Suppressor macrophage treated with lipopolysaccharide for 4 hours (primary cell): ENCODE measurements at regions not wholly inside any gene's neighbourhood (a gene's known extent, or its start where the extent isn't known, plus 50 kb on each side); places are given as distances from the start of the nearest gene placed in this dataset.

Experiments used
- DNase-seq: peaks from one replicate; pipeline ENCODE4 v3.0.0-alpha.2; 2020

DNA sequence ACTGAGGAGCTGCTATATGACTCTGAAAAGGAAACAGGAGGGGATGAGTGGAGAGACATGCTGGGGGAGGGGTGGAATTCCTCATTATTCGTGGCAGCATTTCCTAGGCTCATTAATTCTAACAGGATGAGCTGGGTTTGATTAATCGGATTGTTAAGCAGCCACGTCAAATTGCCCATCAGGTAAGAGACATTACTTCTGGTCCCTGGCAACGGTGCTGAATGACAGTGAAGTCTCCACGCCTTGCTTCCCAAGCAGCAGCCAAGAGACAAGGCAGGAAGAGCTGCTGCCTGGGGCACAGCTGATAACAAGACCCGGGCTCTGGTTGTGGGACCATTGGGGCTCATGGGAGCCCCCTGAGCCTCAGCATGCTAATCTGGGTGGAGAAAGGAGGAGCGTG, 86.6 kb downstream of the MARCHF4 start:
- DNase-seq: no peak

DNA sequence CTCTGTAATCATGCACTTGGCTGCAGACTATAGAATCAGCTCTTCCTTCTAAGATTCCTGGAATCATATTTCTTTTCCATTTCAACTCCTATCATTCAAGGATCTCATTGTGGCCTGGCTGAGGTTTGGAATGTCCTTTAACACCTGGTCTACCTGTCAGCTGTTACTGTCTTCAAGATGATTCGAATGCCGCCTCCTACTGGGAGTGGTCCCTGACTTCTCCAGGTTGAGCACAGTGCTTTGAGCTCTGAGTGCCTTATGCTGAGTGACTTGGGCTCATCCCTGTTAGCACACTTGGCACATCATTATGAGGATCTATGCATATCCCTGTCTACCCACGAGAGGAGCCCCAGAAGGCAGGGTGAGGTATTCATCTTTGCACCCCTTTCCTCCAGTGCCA, 87.6 kb downstream of the MARCHF4 start:
- DNase-seq: no peak

DNA sequence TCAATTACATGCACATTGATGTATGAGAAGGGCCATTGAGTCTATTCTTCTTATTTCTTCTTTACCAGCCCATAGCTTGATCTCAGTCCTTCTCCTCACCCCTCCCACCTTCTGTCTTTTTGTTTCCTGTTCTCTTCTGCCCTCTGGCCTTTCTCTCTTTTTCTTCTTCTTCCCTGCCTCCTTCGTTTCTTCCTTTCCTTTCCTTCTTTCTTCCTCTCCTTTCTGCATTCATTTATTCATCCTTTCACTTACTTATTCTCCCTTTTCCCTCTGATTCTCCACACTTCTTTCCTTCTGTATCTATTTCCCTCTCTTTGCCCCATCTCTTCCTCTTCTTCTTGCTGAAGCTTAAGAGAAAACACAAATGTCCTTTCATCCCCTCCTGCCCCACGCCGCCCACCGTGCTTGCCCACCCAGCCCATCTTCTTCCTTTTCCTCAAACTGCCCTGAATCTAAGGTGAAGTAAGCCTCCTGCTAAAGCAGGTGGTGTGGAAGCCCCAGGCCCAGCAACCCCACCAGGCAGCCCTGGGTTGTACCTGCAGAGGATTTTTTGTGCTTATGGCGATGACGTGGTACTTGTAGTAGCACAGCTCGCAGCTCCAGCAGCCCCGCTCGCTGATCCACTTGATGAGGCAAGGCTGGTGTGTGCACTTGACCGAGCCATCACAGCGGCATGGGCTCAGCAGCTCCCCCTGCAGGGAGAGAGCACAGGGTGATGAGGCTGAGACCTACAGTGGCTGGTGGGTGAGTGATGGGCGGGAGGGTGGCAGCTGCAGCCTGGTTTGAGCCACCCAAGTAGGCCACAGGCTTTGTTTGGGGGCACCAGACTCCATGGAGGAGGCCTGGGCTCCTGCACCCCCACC, 89.0 kb downstream of the MARCHF4 start:
- no peak for DNase-seq

DNA sequence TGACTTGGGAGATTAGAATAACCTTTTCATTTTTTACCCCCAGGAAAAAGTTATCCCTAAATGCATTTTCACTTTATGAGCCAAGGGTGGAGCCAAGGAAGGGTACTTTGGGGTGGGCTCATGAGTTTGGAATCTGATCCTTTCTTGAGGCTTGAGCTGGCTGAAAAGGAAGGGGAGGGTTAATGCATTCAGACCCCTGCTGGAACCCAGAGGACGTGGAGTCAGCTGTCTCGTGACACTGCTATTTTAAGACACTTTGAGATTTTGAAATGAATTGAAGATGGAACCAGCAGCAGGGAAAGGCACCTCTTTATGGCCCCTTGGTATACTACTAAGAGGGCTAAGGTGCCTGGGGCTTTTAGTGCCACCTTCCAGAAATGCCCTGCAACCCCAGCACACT, 90.4 kb downstream of the MARCHF4 start:
- DNase-seq: no peak

DNA sequence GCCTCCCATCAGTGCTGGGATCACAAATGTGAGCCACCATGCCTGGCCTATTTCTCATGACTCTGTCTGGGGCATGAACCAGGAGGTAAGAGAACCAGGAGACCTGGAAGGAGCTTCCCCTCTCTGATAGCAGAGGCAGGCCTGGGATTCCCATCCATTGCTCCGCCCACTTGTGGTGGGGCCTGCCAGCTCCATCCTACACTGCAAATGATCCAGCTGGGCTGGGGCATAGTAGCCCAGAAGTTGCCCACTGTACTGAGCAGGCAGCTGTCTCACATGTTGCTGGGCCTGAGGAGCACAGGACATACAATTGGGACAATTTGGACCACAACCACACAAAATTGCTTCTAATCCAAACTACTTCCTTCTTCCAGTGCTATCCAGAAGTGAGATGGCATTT, 91.0 kb downstream of the MARCHF4 start:
- no peak for DNase-seq

DNA sequence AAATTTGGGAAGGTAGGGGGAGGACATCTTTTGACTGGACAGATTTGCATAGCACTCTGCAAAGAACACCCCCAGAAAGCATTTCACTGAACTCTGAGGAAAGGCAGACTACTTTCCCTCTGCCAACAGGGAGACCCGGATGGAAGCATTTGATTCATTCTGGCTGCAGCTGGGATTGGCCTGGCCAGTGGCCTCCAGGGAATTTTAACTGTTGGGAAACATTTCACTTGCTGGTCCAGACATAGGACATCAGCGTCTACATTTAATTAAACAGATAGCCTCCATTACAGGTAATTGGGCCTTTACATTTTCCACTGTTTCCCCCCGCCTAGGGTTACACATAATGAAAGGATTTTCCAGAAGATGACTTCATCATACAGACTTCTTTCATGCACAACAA, 92.8 kb downstream of the MARCHF4 start:
- DNase-seq: no peak

DNA sequence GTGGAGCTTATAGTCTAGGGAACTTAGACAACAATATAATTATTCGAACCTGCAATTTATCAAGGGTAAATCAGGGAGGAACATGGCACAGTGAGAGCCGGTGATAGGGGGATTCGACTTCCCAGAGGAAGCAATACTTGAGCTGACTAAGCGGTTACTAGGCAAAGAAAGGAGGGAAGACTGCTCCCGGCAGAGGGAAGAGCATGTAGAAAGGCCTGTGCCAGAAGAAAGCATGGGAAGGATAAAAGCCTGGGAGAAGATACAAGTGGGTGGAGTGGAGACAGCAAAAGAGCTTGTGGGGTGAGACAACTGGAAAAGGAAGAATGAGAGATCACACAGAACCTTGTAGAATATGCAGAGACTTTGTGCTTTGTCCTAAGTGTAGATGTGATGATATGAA, 93.3 kb downstream of the MARCHF4 start:
- no peak for DNase-seq

DNA sequence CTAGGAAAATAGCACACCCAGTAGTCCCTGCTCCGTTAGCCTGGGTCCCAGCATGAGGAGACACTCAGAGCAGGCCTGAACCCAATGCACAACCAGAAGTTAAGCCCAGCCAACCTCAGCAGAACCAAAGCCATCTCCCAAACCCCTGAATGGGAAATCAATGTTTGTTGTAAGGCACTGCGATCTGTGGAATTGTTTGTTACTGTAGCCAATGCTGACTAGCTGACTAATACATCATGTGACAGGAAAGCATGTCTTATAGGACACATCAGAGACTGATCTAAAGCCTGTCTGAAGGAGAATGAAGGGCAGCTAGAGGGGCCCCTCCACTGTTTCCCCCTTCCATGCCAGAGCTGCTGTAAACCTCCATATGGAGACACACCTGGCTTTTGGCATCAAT, 96.4 kb downstream of the MARCHF4 start:
- DNase-seq: no peak

DNA sequence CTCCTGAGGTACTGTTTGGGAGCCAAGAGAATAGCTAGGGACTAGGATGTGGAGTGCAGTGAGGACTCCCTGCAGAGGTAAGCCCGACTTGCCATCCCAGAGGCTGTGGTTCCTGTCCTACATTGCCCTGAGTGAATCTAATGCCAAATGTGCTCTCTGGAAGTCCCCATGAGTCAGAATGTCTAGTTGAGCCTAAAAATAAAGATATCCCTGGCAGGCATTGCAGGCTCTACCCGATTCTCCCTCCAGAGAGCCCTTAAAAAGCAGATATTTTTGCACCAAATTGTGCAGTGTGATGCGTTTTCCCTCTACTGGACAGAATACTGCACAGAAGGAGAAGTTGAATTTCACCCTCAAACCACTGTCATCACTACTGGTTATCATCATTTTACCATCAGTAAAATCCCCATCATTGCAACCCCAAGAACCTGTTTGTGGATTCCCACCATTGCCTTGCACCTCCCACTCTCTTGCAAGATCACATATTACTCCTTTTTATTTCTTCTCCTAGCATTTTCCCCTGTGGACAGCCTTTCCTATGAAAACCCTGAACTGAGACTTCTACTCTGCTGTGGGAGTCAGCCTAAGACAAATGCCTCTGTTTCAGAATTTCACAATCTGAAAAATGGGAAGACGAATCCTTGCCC, 98.0 kb downstream of the MARCHF4 start:
- DNase-seq: peak; percentile 23

DNA sequence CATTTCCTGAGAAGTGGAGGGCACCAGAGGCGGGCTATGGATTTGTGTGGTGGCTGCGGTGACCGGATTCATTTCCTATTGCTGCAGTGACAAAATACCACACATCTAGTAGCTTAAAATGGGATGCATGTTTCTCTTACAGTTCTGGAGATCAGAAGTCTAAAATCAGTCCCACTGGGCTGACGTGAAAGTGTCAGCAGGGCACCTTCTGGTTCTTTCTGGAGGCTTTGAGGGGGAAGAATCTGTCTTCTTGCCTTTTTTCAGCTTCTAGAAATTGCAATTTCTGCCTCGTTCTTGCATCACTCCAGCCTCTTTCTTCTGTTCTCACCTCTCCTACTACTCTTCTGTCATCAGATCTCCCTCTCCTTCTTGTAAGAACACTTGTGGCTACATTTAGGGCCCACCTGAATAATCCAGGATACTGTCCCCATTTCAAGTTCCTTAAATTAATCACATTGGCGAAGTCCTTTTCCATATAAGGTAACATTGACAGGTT, 111.2 kb downstream of the MARCHF4 start:
- DNase-seq: no peak

DNA sequence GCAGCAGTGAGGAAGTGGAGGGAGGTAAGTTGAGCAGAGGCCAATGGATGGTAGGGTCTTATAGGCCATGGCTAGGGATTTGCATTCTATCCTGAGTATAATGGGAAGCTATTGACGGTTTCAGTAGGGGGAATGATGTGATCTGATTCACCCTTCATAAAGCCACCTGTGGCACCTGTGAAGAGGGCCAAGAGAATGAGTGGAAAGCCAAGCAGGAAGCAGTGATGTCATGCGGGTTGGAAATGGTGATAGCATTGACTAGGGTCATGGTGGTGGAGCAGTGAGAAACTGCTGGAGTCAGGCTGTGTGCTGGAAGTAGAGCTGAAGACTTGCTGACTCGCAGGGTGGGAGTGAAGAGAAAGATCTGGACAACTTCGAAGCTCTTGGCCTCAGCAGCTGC, 111.7 kb downstream of the MARCHF4 start:
- DNase-seq: no peak

DNA sequence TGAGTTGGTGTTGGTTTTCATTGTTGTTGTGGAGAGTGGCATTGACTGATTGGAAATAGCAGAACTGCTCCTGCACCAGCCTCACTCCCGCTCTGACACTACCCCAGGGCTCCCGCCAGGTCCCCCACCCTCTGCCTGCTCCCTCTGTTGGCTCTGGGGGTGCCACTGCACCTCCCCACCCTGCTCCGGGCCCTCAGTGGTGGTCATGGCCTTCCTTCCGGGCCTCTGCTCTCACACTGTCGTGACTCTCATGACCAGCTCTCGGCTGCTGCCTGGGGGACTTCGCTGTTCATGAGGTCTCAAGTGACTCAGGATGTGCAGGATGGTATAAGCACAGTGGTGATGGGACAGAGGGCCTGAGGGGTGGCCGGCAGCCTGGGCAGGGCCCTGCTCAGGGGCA, 113.2 kb downstream of the MARCHF4 start:
- DNase-seq: no peak

DNA sequence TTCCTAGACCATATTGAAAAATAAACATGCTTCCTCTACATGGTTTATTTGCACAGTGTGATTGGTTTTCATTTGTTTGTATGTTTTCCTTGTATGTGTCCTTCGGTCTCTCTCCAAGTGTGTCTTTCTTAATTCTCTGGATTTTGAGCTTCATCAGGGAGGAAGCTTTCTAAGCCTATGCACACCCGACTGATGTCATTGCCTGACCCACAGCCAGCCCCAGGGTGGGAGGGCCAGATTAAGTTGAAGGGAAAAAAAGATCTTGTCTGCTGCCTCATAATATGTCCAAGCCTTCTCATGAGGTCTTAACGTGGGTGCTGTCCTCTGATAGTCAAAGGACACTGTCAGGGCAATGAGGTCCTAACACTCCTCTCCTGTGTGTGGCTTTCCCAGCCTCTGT, 115.2 kb downstream of the MARCHF4 start:
- DNase-seq: no peak
